Fibroblast of lung (primary cell): ENCODE measurements at regions not wholly inside any gene's neighbourhood (a gene's known extent, or its start where the extent isn't known, plus 50 kb on each side); places are given as distances from the start of the nearest gene placed in this dataset.

Experiments
- DNase-seq, 2 donors: peaks; one replicate each; pipeline versions ENCODE4 v3.0.0 to v3.0.0-alpha.2; 2010; ENCODE audit warnings: low read depth in 2 of 2
- H2AFZ ChIP-seq: 2 replicates; pipeline ENCODE4 v1.5.1; 2012; ENCODE audit warnings: low read length, control low read depth, inconsistent platforms
- H3K27ac ChIP-seq: 2 replicates; pipeline ENCODE4 v1.5.1; 2011; ENCODE audit warnings: low read length, control low read depth; ENCODE audit not compliant: insufficient read depth
- H3K27me3 ChIP-seq: 2 replicates; pipeline ENCODE4 v1.5.1; 2011; ENCODE audit warnings: mild to moderate bottlenecking, low read length; ENCODE audit not compliant: control insufficient read depth, insufficient read depth
- H3K36me3 ChIP-seq: 2 replicates; pipeline ENCODE4 v1.5.1; 2011; ENCODE audit warnings: low read length; ENCODE audit not compliant: control insufficient read depth, insufficient read depth
- H3K4me1 ChIP-seq: 2 replicates; pipeline ENCODE4 v1.5.1; 2011; ENCODE audit warnings: low read length; ENCODE audit not compliant: control insufficient read depth, insufficient read depth; ENCODE audit errors: extremely low read depth
- H3K4me2 ChIP-seq: 2 replicates; pipeline ENCODE4 v1.5.1; 2011; ENCODE audit warnings: low read length, control low read depth; ENCODE audit not compliant: insufficient read depth; ENCODE audit errors: extremely low read depth
- H3K4me3 ChIP-seq, 4 experiments: fragments of 200-600 bp in 1 of 4; sonication (generic) in 1 of 4; replicated peaks in 1 of 4; 2 replicates each; pipeline ENCODE4 v1.5.1; 2011 to 2016; ENCODE audit warnings: low read length in 4 of 4, low read depth in 3 of 4, mild to moderate bottlenecking in 3 of 4, control low read depth in 2 of 4, inconsistent platforms in 1 of 4, mixed read lengths in 1 of 4; ENCODE audit not compliant: insufficient read depth in 1 of 4; ENCODE audit errors: control extremely low read depth in 1 of 4
- H3K79me2 ChIP-seq: 2 replicates; pipeline ENCODE4 v1.5.1; 2012; ENCODE audit warnings: mild to moderate bottlenecking, low read length, inconsistent platforms; ENCODE audit not compliant: control insufficient read depth, insufficient read depth
- H3K9ac ChIP-seq: 2 replicates; pipeline ENCODE4 v1.5.1; 2011; ENCODE audit warnings: mild to moderate bottlenecking, low read length, control low read depth; ENCODE audit not compliant: insufficient read depth
- H3K9me3 ChIP-seq: 2 replicates; pipeline ENCODE4 v1.5.1; 2012; ENCODE audit warnings: low read depth, low read length; ENCODE audit not compliant: control insufficient read depth, insufficient read depth
- H4K20me1 ChIP-seq: 2 replicates; pipeline ENCODE4 v1.5.1; 2011; ENCODE audit warnings: low read length; ENCODE audit not compliant: control insufficient read depth, insufficient read depth; ENCODE audit errors: extremely low read depth
- CTCF ChIP-seq, 2 donors: IDR thresholded peaks in 1 of 2; conservative IDR thresholded peaks in 1 of 2; 1 replicate in 1 of 2; 2 replicates in 1 of 2; pipeline ENCODE4 v1.5.1; 2011 to 2012; ENCODE audit warnings: low read length in 2 of 2, control low read depth in 1 of 2, inconsistent platforms in 1 of 2, low read depth in 1 of 2, mild to moderate bottlenecking in 1 of 2
- EZH2 ChIP-seq: IDR thresholded peaks from 2 replicates; pipeline ENCODE4 v1.5.1; 2012; ENCODE audit warnings: low read length, control low read depth, mild to moderate bottlenecking; ENCODE audit errors: missing control alignments

- H3K9ac ChIP-seq = no peak overlapping the region
- H3K4me2 ChIP-seq = no peak overlapping the region
- DNase-seq = no peak
- H3K4me3 ChIP-seq = no peak overlapping the region
- H4K20me1 ChIP-seq = no peaks in the 10 kb centered on the region
- no peaks in the 10 kb centered on the region for H3K36me3 ChIP-seq
- H3K9me3 ChIP-seq = no peaks in the 10 kb centered on the region
- no peaks in the 10 kb centered on the region for H3K27me3 ChIP-seq
- no peak overlapping the region for H2AFZ ChIP-seq
- no peaks in the 10 kb centered on the region for H3K79me2 ChIP-seq
- no peaks in the 10 kb centered on the region for H3K4me1 ChIP-seq
- no peak for TF ChIP-seq CTCF (conservative IDR thresholded peaks at IDR 0.05 in 1 of 2, IDR thresholded peaks at IDR 0.05 in 1 of 2; ENCODE audit: low read depth in 1 of 2, low read length in 2 of 2)
- TF ChIP-seq EZH2 = no peak
- H3K27ac ChIP-seq = no peak overlapping the region
Observed at GRCh38 chr11:90867416-90867815, 644.6 kb upstream of the CHORDC1 start.

GRCh38 chr11:90856790-90857189 is 633.9 kb upstream of the CHORDC1 start:
- H4K20me1 ChIP-seq = no peaks in the 10 kb centered on the region
- no peaks in the 10 kb centered on the region for H3K36me3 ChIP-seq
- H3K9ac ChIP-seq = no peak overlapping the region
- H3K27me3 ChIP-seq = no peaks in the 10 kb centered on the region
- DNase-seq = no peak
- H3K4me2 ChIP-seq = no peak overlapping the region
- no peaks in the 10 kb centered on the region for H3K79me2 ChIP-seq
- H3K4me1 ChIP-seq = no peaks in the 10 kb centered on the region
- no peak overlapping the region for H3K4me3 ChIP-seq
- H2AFZ ChIP-seq = no peak overlapping the region
- H3K9me3 ChIP-seq = no peaks in the 10 kb centered on the region
- TF ChIP-seq CTCF (conservative IDR thresholded peaks at IDR 0.05 in 1 of 2, IDR thresholded peaks at IDR 0.05 in 1 of 2; ENCODE audit: low read depth in 1 of 2, low read length in 2 of 2) = no peak
- TF ChIP-seq EZH2 = no peak
- no peak overlapping the region for H3K27ac ChIP-seq

- Histone ChIP-seq H3K79me2 (no peaks in the 10 kb centered on the region), H3K27me3 (no peaks in the 10 kb centered on the region), H4K20me1 (no peaks in the 10 kb centered on the region), H3K4me2 (no peak overlapping the region), H3K4me1 (no peaks in the 10 kb centered on the region), H3K9me3 (no peaks in the 10 kb centered on the region), H2AFZ (no peak overlapping the region), H3K36me3 (no peaks in the 10 kb centered on the region), H3K4me3 (no peak overlapping the region), H3K9ac (no peak overlapping the region), H3K27ac (no peak overlapping the region)
- TF ChIP-seq EZH2 (no peak), CTCF (conservative IDR thresholded peaks at IDR 0.05 in 1 of 2, IDR thresholded peaks at IDR 0.05 in 1 of 2; ENCODE audit: low read depth in 1 of 2, low read length in 2 of 2) (no peak)
- DNase-seq = no peak
Observed at GRCh38 chr11:90855531-90855930, 632.7 kb upstream of the CHORDC1 start.
